K562 (cell line): ENCODE measurements at regions not wholly inside any gene's neighbourhood (a gene's known extent, or its start where the extent isn't known, plus 50 kb on each side); places are given as distances from the start of the nearest gene placed in this dataset.

ENCODE experiments used
- ATAC-seq: fragments of 200-7000 bp; cut with Tn5 transposase; 3 replicates; pipeline ENCODE4 v1.9.1; 2020; ENCODE audit warnings: moderate library complexity
- BruUV-seq: library from RNA; stranded (reverse); fragments of 400-500 nt; replicated peaks from 2 replicates; lab custom pipeline; 2021; lab: Mats Ljungman, UMichigan
- CTCF ChIA-PET: fragments of 300-600 bp; formaldehyde crosslinking; extraction: SDS; loops from one replicate; lab custom pipeline; 2021; ENCODE audit warnings: low intra/inter-chr PET ratio; lab: Yijun Ruan, JAX
- POLR2A ChIA-PET: fragments of 300-600, 350-650 bp; sonication (Branson Sonifier 250); formaldehyde crosslinking; extraction: SDS; loops from one replicate; lab custom pipeline; 2021; ENCODE audit warnings: antibody characterized with exemption, inconsistent platforms; lab: Yijun Ruan, JAX
- DNase-seq, 4 experiments: peaks; one replicate each; pipeline versions ENCODE4 v3.0.0 to v3.0.0-alpha.2; 2011 to 2018; ENCODE audit warnings: low spot score in 3 of 4, mixed read lengths in 3 of 4; ENCODE audit errors: extremely low read depth in 1 of 4
- FAIRE-seq: peaks from 2 replicates; lab custom pipeline; 2011; peaks lifted over from hg19 to GRCh38; lab: Jason Lieb, UNC
- H2AFZ ChIP-seq: 2 replicates; pipeline ENCODE4 v1.6.0; 2011; ENCODE audit warnings: low read depth, low read length, control low read depth, inconsistent platforms
- H3K27ac ChIP-seq: fragments of 200-600 bp; 3 replicates; pipeline ENCODE4 v1.8.0; 2011; ENCODE audit warnings: low read depth, mild to moderate bottlenecking, control low read depth, inconsistent platforms, low read length, moderate library complexity, mixed read lengths; ENCODE audit errors: extremely low read depth
- H3K27me3 ChIP-seq, 2 experiments: fragments of 300-600 bp in 1 of 2; 2 replicates in 1 of 2; 3 replicates in 1 of 2; pipeline versions ENCODE4 v1.6.0 to v1.8.0; 2011; ENCODE audit warnings: inconsistent platforms in 2 of 2, low read length in 2 of 2, mild to moderate bottlenecking in 1 of 2, mixed read lengths in 1 of 2, moderate library complexity in 1 of 2; ENCODE audit not compliant: control insufficient read depth in 2 of 2, insufficient read depth in 2 of 2
- H3K36me3 ChIP-seq: fragments of 300-600 bp; 3 replicates; pipeline ENCODE4 v1.8.0; 2011; ENCODE audit warnings: mild to moderate bottlenecking, low read length, inconsistent platforms; ENCODE audit not compliant: control insufficient read depth, insufficient read depth
- H3K4me1 ChIP-seq, 2 experiments: fragments of 200-600 bp in 1 of 2; replicated peaks in 1 of 2; 2 replicates in 1 of 2; 3 replicates in 1 of 2; pipeline versions ENCODE4 v1.5.1 to v1.8.0; 2011; ENCODE audit warnings: inconsistent platforms in 2 of 2, low read length in 2 of 2, mild to moderate bottlenecking in 1 of 2, mixed read lengths in 1 of 2, moderate library complexity in 1 of 2; ENCODE audit not compliant: control insufficient read depth in 2 of 2, insufficient read depth in 2 of 2
- H3K4me2 ChIP-seq: 2 replicates; pipeline ENCODE4 v1.6.1; 2011; ENCODE audit warnings: low read length, control low read depth, inconsistent platforms, mixed read lengths; ENCODE audit not compliant: insufficient read depth
- H3K4me3 ChIP-seq: fragments of 200-600 bp; sonication (generic), shearing (Covaris generic); 2 replicates; pipeline ENCODE4 v1.5.1; 2016; ENCODE audit warnings: control low read depth, inconsistent platforms
- H3K79me2 ChIP-seq: fragments of 200-600 bp; 3 replicates; pipeline ENCODE4 v1.8.0; 2011; ENCODE audit warnings: low read length, inconsistent platforms; ENCODE audit not compliant: control insufficient read depth, insufficient read depth
- H3K9ac ChIP-seq, 2 experiments: 2 replicates each; pipeline versions ENCODE4 v1.6.0 to v1.6.1; 2011; ENCODE audit warnings: low read depth in 2 of 2, low read length in 2 of 2, control low read depth in 1 of 2, inconsistent platforms in 1 of 2, mild to moderate bottlenecking in 1 of 2, mixed read lengths in 1 of 2; ENCODE audit not compliant: insufficient read depth in 1 of 2
- H3K9me1 ChIP-seq: one replicate; pipeline ENCODE4 v1.6.0; 2011; ENCODE audit warnings: inconsistent platforms, mild to moderate bottlenecking, low read length, moderate library complexity; ENCODE audit not compliant: control insufficient read depth, insufficient read depth
- H3K9me3 ChIP-seq: replicated peaks from 2 replicates; pipeline ENCODE4 v1.5.1; 2011; ENCODE audit warnings: low read depth, low read length, inconsistent platforms; ENCODE audit not compliant: control insufficient read depth, insufficient read depth
- H4K20me1 ChIP-seq: replicated peaks from 2 replicates; pipeline ENCODE4 v1.6.1; 2011; ENCODE audit warnings: low read length, inconsistent platforms, mixed read lengths; ENCODE audit not compliant: control insufficient read depth, insufficient read depth
- ATF1 ChIP-seq, 2 experiments: fragments of 450-650 bp in 1 of 2; IDR thresholded peaks; 2 replicates each; pipeline ENCODE4 v1.6.1; 2016; ENCODE audit warnings: missing compliant biosample characterization in 1 of 2, missing genetic modification characterization in 1 of 2
- BDP1 ChIP-seq: IDR thresholded peaks from 3 replicates; pipeline ENCODE4 v1.6.1; 2011; ENCODE audit not compliant: insufficient read length, insufficient read depth
- GATA2 ChIP-seq: sonication (generic); formaldehyde crosslinking; IDR thresholded peaks from 2 replicates; pipeline ENCODE4 v1.4.0; 2020; ENCODE audit warnings: mild to moderate bottlenecking, missing genetic modification reagents
- JUND ChIP-seq, 2 experiments: IDR thresholded peaks; 2 replicates in 1 of 2; 3 replicates in 1 of 2; pipeline ENCODE4 v1.6.1; 2011; ENCODE audit warnings: borderline replicate concordance in 2 of 2, low read depth in 2 of 2, low read length in 2 of 2, improper control_type of control experiment in 1 of 2, missing biosample characterization in 1 of 2, missing genetic modification characterization in 1 of 2, missing genetic modification reagents in 1 of 2
- KLF1 ChIP-seq: fragments of 450-650 bp; IDR thresholded peaks from 2 replicates; pipeline ENCODE4 v1.6.1; 2016; ENCODE audit warnings: missing genetic modification characterization, missing compliant biosample characterization
- MCM7 ChIP-seq, 2 experiments: fragments of 450-650 bp; IDR thresholded peaks; 2 replicates each; pipeline ENCODE4 v1.6.1; 2016 to 2018
- WGBS: fragments of 100-300 bp; shearing (Covaris generic); methylation state at CpG from one replicate; pipeline ENCODE4 v1.1.6; 2016; ENCODE audit warnings: low coverage, mixed read lengths; ENCODE audit not compliant: insufficient coverage; ENCODE audit errors: missing lambda C conversion rate; 5-methylcytosine and 5-hydroxymethylcytosine counted together
- in situ Hi-C: fragments of 300-500 bp; cut with MboI; formaldehyde crosslinking; loops from 4 replicates; pipeline ENCODE4 v1.15.0; 2018; ENCODE audit warnings: inconsistent platforms, mixed read lengths
- intact Hi-C: fragments of 100-400 bp; cut with micrococcal nuclease; formaldehyde crosslinking; loops from 2 replicates; pipeline ENCODE4 v1.14.2; 2022
- TF ChIP-seq, protein P1 (sequence below), 2 experiments: fragments of 450-650 bp; IDR thresholded peaks; 2 replicates each; pipeline ENCODE4 v1.6.1; 2016; ENCODE audit warnings: mild to moderate bottlenecking in 2 of 2, borderline replicate concordance in 1 of 2, low read depth in 1 of 2, moderate library complexity in 1 of 2
- TF ChIP-seq, protein P2 (sequence below): sonication (generic); formaldehyde crosslinking; IDR thresholded peaks from 2 replicates; pipeline ENCODE4 v1.8.1; 2022; ENCODE audit warnings: missing genetic modification reagents

DNA sequence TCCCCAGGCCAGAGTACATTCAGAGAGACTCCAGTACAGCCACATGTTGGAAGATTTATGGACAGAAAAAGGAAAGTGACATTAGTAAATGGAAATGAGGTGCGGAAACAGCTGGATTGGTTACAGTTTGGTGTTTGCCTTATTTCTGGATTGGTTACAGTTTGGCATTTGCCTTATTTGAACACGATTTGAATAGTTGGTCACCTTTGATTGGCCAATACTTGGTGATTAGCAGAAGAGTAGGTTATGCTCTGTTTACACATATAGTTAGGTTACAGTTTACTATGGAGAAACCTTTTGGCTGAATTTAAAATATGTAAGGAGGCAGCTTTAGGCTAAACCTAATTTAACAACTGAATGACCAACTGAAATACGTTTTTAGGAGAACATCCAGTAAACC is 173.7 kb downstream of the AASDH start (continued):
- TF ChIP-seq, protein P1, sequence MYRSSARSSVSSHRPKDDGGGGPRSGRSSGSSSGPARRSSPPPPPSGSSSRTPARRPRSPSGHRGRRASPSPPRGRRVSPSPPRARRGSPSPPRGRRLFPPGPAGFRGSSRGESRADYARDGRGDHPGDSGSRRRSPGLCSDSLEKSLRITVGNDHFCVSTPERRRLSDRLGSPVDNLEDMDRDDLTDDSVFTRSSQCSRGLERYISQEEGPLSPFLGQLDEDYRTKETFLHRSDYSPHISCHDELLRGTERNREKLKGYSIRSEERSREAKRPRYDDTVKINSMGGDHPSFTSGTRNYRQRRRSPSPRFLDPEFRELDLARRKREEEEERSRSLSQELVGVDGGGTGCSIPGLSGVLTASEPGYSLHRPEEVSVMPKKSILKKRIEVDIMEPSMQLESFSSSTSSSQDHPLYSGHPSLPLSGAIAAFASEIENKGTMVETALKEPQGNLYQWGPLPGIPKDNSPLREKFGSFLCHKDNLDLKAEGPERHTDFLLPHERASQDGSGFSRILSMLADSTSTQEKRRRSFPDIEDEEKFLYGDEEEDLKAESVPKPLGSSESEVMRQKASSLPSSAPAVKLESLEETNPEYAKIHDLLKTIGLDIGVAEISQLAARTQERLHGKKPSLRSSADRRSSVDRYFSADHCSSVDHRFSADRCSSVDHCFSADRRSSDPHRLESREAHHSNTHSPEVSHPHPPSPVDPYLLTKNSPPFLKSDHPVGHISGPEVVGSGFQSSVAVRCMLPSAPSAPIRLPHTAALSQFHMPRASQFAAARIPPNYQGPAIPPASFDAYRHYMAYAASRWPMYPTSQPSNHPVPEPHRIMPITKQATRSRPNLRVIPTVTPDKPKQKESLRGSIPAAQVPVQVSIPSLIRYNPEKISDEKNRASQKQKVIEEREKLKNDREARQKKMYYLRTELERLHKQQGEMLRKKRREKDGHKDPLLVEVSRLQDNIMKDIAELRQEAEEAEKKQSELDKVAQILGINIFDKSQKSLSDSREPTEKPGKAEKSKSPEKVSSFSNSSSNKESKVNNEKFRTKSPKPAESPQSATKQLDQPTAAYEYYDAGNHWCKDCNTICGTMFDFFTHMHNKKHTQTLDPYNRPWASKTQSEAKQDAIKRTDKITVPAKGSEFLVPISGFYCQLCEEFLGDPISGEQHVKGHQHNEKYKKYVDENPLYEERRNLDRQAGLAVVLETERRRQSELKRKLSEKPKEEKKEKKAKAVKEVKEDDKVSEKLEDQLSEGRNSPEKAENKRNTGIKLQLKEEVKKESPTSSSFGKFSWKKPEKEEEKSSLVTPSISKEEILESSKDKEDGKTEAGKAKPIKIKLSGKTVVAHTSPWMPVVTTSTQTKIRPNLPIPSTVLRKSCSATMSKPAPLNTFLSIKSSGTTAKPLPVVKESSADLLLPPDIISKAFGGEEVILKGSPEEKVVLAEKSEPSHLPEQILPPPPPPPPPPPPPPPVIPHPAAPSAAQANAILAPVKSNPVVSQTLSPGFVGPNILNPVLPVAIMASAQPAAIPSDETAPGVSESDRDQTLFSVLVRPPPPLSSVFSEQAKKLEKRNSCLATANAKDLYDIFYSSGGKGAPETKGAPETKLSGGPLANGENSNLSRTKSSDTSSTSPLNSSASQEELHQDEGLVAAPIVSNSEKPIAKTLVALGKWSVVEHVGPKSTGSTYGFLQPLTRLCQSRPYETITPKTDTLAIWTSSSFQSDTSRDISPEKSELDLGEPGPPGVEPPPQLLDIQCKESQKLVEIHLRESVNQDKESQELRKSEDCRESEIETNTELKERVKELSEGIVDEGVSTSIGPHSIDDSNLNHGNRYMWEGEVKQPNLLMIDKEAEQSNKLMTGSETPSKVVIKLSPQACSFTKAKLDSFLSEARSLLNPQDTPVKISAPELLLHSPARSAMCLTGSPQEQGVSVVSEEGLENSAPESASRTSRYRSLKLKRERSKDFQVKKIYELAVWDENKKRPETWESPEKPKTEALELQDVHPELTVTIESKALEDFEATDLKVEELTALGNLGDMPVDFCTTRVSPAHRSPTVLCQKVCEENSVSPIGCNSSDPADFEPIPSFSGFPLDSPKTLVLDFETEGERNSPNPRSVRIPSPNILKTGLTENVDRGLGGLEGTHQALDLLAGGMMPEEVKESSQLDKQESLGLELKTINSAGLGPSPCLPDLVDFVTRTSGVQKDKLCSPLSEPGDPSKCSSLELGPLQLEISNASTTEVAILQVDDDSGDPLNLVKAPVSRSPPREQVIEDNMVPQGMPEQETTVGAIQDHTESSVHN (IDR thresholded peaks at IDR 0.05; ENCODE audit: borderline replicate concordance in 1 of 2, low read depth in 1 of 2), result no peak
- TF ChIP-seq, all 486 proteins: peak for 0

DNA sequence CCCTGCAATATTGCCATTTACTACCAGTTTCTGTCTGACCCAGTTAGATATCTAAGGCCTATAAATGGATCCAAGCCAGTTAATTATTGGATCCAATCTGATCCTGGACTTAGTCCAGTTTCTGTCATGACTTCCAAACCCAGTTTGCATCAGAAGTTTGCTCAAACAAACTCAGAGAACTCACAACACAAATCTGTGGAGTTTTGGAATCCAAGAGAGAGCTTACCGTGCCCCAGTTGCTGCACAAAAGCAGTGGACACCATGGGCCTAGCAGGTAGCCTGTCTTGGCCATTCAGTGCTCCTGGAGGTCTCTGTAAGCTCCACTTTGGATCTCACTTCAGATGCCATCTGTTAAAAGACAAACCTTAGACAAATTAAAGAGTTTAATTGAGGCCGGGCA is 174.5 kb downstream of the AASDH start:
- in situ Hi-C loops, result no loop called here
- DNase-seq (no peak), FAIRE-seq (no peak)
- H3K79me2 ChIP-seq, result no peaks in the 10 kb centered on the region
- CTCF ChIA-PET, result no interaction called here
- no peaks in the 10 kb centered on the region for H3K4me1 ChIP-seq
- no peak overlapping the region for H3K4me3 ChIP-seq
- peaks cover 2% of the 10 kb centered on the region for H3K9me3 ChIP-seq
- no peak for TF ChIP-seq BDP1
- no peak for TF ChIP-seq ATF1 (CRISPR knock-in tag; IDR thresholded peaks at IDR 0.05)
- no peak for TF ChIP-seq ATF1 (tag; IDR thresholded peaks at IDR 0.05)
- TF ChIP-seq KLF1 (tag), result no peak
- TF ChIP-seq, protein P2, sequence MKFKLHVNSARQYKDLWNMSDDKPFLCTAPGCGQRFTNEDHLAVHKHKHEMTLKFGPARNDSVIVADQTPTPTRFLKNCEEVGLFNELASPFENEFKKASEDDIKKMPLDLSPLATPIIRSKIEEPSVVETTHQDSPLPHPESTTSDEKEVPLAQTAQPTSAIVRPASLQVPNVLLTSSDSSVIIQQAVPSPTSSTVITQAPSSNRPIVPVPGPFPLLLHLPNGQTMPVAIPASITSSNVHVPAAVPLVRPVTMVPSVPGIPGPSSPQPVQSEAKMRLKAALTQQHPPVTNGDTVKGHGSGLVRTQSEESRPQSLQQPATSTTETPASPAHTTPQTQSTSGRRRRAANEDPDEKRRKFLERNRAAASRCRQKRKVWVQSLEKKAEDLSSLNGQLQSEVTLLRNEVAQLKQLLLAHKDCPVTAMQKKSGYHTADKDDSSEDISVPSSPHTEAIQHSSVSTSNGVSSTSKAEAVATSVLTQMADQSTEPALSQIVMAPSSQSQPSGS (CRISPR knock-in tag), result no peak
- no peak for TF ChIP-seq GATA2 (CRISPR knock-in tag)
- TF ChIP-seq MCM7 (IDR thresholded peaks at IDR 0.05), result no peak
- TF ChIP-seq JUND (IDR thresholded peaks at IDR 0.05; ENCODE audit: borderline replicate concordance, low read depth, low read length), result no peak
- no peak for TF ChIP-seq JUND (tag; IDR thresholded peaks at IDR 0.05; ENCODE audit: borderline replicate concordance, low read depth, low read length)
- TF ChIP-seq, all 486 proteins: peak for 0
- H3K27me3 ChIP-seq, result peaks cover 0 to 9% of the 10 kb centered on the region in 2 experiments; a peak in 1 of 5 replicates
- no peak overlapping the region for H3K4me2 ChIP-seq
- no TSS peak for BruUV-seq
- 11% methylated on average over 2 of the region's 2 CpGs for WGBS
- H4K20me1 ChIP-seq, result no peaks in the 10 kb centered on the region
- POLR2A ChIA-PET, result no interaction called here
- ATAC-seq, result no peak
- intact Hi-C loops, result no loop called here
- no peaks in the 10 kb centered on the region for H3K9me1 ChIP-seq
- H2AFZ ChIP-seq, result no peak overlapping the region
- H3K9ac ChIP-seq, result no peak overlapping the region
- no peak overlapping the region for H3K27ac ChIP-seq
- H3K36me3 ChIP-seq, result no peaks in the 10 kb centered on the region
